ENCODE measurements at regions not wholly inside any gene's neighbourhood (a gene's known extent, or its start where the extent isn't known, plus 50 kb on each side); places are given as distances from the start of the nearest gene placed in this dataset.

GRCh38 chr5:173395933-173396308, 67.7 kb upstream of the STC2 start:
- no peak overlapping the region for H3K4me2 ChIP-seq (ENCODE audit: low read length)
- RAD21 ChIA-PET (ENCODE audit: low non-redundant PET in 1 of 2, low total read pairs in 2 of 2, uncharacterized antibody in 2 of 2, unreplicated experiment in 2 of 2) = no interaction called here
- H3K9me3 ChIP-seq (ENCODE audit: control insufficient read depth in 1 of 2, insufficient read depth in 1 of 2, low read depth in 1 of 2, low read length in 2 of 2) = peaks cover 5 to 7% of the 10 kb centered on the region in 2 experiments; a peak in 2 of 4 replicates
- TF ChIP-seq CBX3 (IDR thresholded peaks at IDR 0.05; ENCODE audit: low read depth) (no peak), SP1 (IDR thresholded peaks at IDR 0.05; ENCODE audit: low read depth) (no peak), EZH2phosphoT487 (IDR thresholded peaks at IDR 0.05; ENCODE audit: borderline replicate concordance) (no peak)
- peaks cover 0 to 5% of the 10 kb centered on the region in 2 experiments; a peak in 1 of 4 replicates for H3K4me1 ChIP-seq (ENCODE audit: control insufficient read depth in 1 of 2, insufficient read depth in 2 of 2, low read length in 2 of 2)
- H4K20me1 ChIP-seq (ENCODE audit: insufficient read depth) = no peaks in the 10 kb centered on the region
- H3K4me3 ChIP-seq (replicated peaks in 1 of 2; ENCODE audit: low read depth in 1 of 2, low read length in 2 of 2) = no peak overlapping the region
- H3K79me2 ChIP-seq (ENCODE audit: insufficient read depth, low read length) = no peaks in the 10 kb centered on the region
- BruUV-seq (replicated peaks) = no TSS peak
- intact Hi-C loops (cut with micrococcal nuclease) = loop anchor here (1.0 kb wide), 1 partner anchor 177 kb away; no protein-coding TSS in a partner anchor
- no peak for ATAC-seq
- DNase-seq (ENCODE audit: low read depth, low spot score) = no peak
- CTCF ChIA-PET = interaction anchor here (1.5 kb wide), 1 partner anchor 177 kb away, joined by 11 read pairs; no protein-coding TSS in a partner anchor
- H3K36me3 ChIP-seq (ENCODE audit: control insufficient read depth in 1 of 2, insufficient read depth in 2 of 2, low read length in 2 of 2) = no peaks in the 10 kb centered on the region
- H3K27me3 ChIP-seq (ENCODE audit: insufficient read depth, low read length) = no peaks in the 10 kb centered on the region
- POLR2A ChIA-PET = interaction anchor here (1.4 kb wide), 1 partner anchor 177 kb away, joined by 3 read pairs; no protein-coding TSS in a partner anchor
- H3K27ac ChIP-seq (ENCODE audit: low read depth, low read length) = no peak overlapping the region
- H3K9ac ChIP-seq (ENCODE audit: low read length) = no peak overlapping the region
- no peaks in the 10 kb centered on the region for H3K9me2 ChIP-seq (ENCODE audit: insufficient read depth)
- H2AFZ ChIP-seq (ENCODE audit: low read depth, low read length, poor library complexity, severe bottlenecking) = no peak overlapping the region

GRCh38 chr5:173395257-173395932, 67.2 kb upstream of the STC2 start:
- intact Hi-C loops (cut with micrococcal nuclease) = no loop called here

More at GRCh38 chr5:173395257-173395932, 67.2 kb upstream of the STC2 start:
- Histone ChIP-seq H4K20me1 (ENCODE audit: insufficient read depth) (no peaks in the 10 kb centered on the region), H3K79me2 (ENCODE audit: insufficient read depth, low read length) (no peaks in the 10 kb centered on the region), H3K9me2 (ENCODE audit: insufficient read depth) (no peaks in the 10 kb centered on the region), H3K4me1 (ENCODE audit: control insufficient read depth in 1 of 2, insufficient read depth in 2 of 2, low read length in 2 of 2) (peaks cover 0 to 5% of the 10 kb centered on the region in 2 experiments; a peak in 1 of 4 replicates), H3K36me3 (ENCODE audit: control insufficient read depth in 1 of 2, insufficient read depth in 2 of 2, low read length in 2 of 2) (no peaks in the 10 kb centered on the region), H3K9ac (ENCODE audit: low read length) (no peak overlapping the region), H3K27me3 (ENCODE audit: insufficient read depth, low read length) (no peaks in the 10 kb centered on the region), H2AFZ (ENCODE audit: low read depth, low read length, poor library complexity, severe bottlenecking) (no peak overlapping the region), H3K27ac (ENCODE audit: low read depth, low read length) (no peak overlapping the region), H3K4me2 (ENCODE audit: low read length) (no peak overlapping the region), H3K9me3 (ENCODE audit: control insufficient read depth in 1 of 2, insufficient read depth in 1 of 2, low read depth in 1 of 2, low read length in 2 of 2) (peaks cover 5 to 7% of the 10 kb centered on the region in 2 experiments; a peak in 2 of 4 replicates), H3K4me3 (replicated peaks in 1 of 2; ENCODE audit: low read depth in 1 of 2, low read length in 2 of 2) (no peak overlapping the region)
- DNase-seq (ENCODE audit: low read depth, low spot score) (peak; percentile 6), ATAC-seq (peak; percentile 48; the same call in 1 of the 2 replicates)
- no peak for TF ChIP-seq ZBTB33 (IDR thresholded peaks at IDR 0.05; ENCODE audit: extremely low read depth, insufficient replicate concordance, low read length)
- no peak for TF ChIP-seq CEBPB (IDR thresholded peaks at IDR 0.05; ENCODE audit: low read depth)
- TF ChIP-seq CTCF (IDR thresholded peaks at IDR 0.05 in 2 of 3, conservative IDR thresholded peaks at IDR 0.05 in 1 of 3; ENCODE audit: borderline replicate concordance in 1 of 3, insufficient read depth in 1 of 3, low read depth in 2 of 3, low read length in 2 of 3) = peak in 2 of 3 experiments; percentile 42 to 49; a peak in 4 of 6 replicates
- POLR2A ChIA-PET = interaction anchor here (1.4 kb wide), 1 partner anchor 178 kb away, joined by 3 read pairs; no protein-coding TSS in a partner anchor
- no TSS peak for BruUV-seq (replicated peaks)
- RAD21 ChIA-PET (ENCODE audit: low non-redundant PET in 1 of 2, low total read pairs in 2 of 2, uncharacterized antibody in 2 of 2, unreplicated experiment in 2 of 2) = no interaction called here
- CTCF ChIA-PET = interaction anchor here (1.5 kb wide), 1 partner anchor 178 kb away, joined by 11 read pairs; no protein-coding TSS in a partner anchor

All from HCT116 (cell line).